NCI-H1930 (cell line): ENCODE measurements at regions not wholly inside any gene's neighbourhood (a gene's known extent, or its start where the extent isn't known, plus 50 kb on each side); places are given as distances from the start of the nearest gene placed in this dataset.
"Not testable (repeated sequence)": the region's sequence is repeated elsewhere in the genome, so short reads cannot be mapped to it uniquely, and the experiment has no call there.

Experiments used
- DNase-seq, 2 experiments: peaks; one replicate each; lab custom pipeline; 2025; lab: John Stamatoyannopoulos, UW

- no peak for DNase-seq
These were observed 811.3 kb downstream of the DHX35 start for GRCh38 chr20:39773380-39774000.

GRCh38 chr20:39767352-39767751, 805.2 kb downstream of the DHX35 start:
- no peak for DNase-seq

GRCh38 chr20:39766333-39766732, 804.2 kb downstream of the DHX35 start:
- DNase-seq = no peak

- no peak for DNase-seq
These were observed 800.6 kb downstream of the DHX35 start for GRCh38 chr20:39762716-39763115.

GRCh38 chr20:39758876-39759275, 796.7 kb downstream of the DHX35 start:
- DNase-seq = no peak

GRCh38 chr20:39756828-39757227, 794.7 kb downstream of the DHX35 start:
- DNase-seq = no peak

- no peak for DNase-seq
These were observed 794.2 kb downstream of the DHX35 start for GRCh38 chr20:39756369-39756768.

GRCh38 chr20:39752262-39752876, 790.2 kb downstream of the DHX35 start:
- no peak for DNase-seq

GRCh38 chr20:39751557-39752137, 789.5 kb downstream of the DHX35 start:
- no peak for DNase-seq

GRCh38 chr20:39745380-39745779, 783.2 kb downstream of the DHX35 start:
- DNase-seq = no peak

- no peak for DNase-seq
These were observed 776.5 kb downstream of the DHX35 start for GRCh38 chr20:39738651-39739050.

GRCh38 chr20:39736434-39737327, 774.5 kb downstream of the DHX35 start:
- no peak for DNase-seq

- not testable (repeated sequence) for DNase-seq
These were observed 763.4 kb downstream of the DHX35 start for GRCh38 chr20:39725513-39725912.

- no peak for DNase-seq
These were observed 757.1 kb downstream of the DHX35 start for GRCh38 chr20:39719293-39719692.

GRCh38 chr20:39717936-39718335, 755.8 kb downstream of the DHX35 start:
- no peak for DNase-seq

- no peak for DNase-seq
These were observed 754.7 kb downstream of the DHX35 start for GRCh38 chr20:39716796-39717341.

- DNase-seq = no peak
These were observed 751.1 kb downstream of the DHX35 start for GRCh38 chr20:39713076-39713840.

GRCh38 chr20:39706184-39706663, 744.1 kb downstream of the DHX35 start:
- no peak for DNase-seq

GRCh38 chr20:39705032-39705431, 742.9 kb downstream of the DHX35 start:
- no peak for DNase-seq

GRCh38 chr20:39703357-39703756, 741.2 kb downstream of the DHX35 start:
- DNase-seq = not testable (repeated sequence)

GRCh38 chr20:39702701-39703349, 740.7 kb downstream of the DHX35 start:
- DNase-seq = no peak
